Fibroblast of lung (primary cell): ENCODE measurements at regions not wholly inside any gene's neighbourhood (a gene's known extent, or its start where the extent isn't known, plus 50 kb on each side); places are given as distances from the start of the nearest gene placed in this dataset.

Source experiments
- DNase-seq, 2 donors: peaks; one replicate each; pipeline versions ENCODE4 v3.0.0 to v3.0.0-alpha.2; 2010; ENCODE audit warnings: low read depth in 2 of 2
- H2AFZ ChIP-seq: 2 replicates; pipeline ENCODE4 v1.5.1; 2012; ENCODE audit warnings: low read length, control low read depth, inconsistent platforms
- H3K27ac ChIP-seq: 2 replicates; pipeline ENCODE4 v1.5.1; 2011; ENCODE audit warnings: low read length, control low read depth; ENCODE audit not compliant: insufficient read depth
- H3K27me3 ChIP-seq: 2 replicates; pipeline ENCODE4 v1.5.1; 2011; ENCODE audit warnings: mild to moderate bottlenecking, low read length; ENCODE audit not compliant: control insufficient read depth, insufficient read depth
- H3K36me3 ChIP-seq: 2 replicates; pipeline ENCODE4 v1.5.1; 2011; ENCODE audit warnings: low read length; ENCODE audit not compliant: control insufficient read depth, insufficient read depth
- H3K4me1 ChIP-seq: 2 replicates; pipeline ENCODE4 v1.5.1; 2011; ENCODE audit warnings: low read length; ENCODE audit not compliant: control insufficient read depth, insufficient read depth; ENCODE audit errors: extremely low read depth
- H3K4me2 ChIP-seq: 2 replicates; pipeline ENCODE4 v1.5.1; 2011; ENCODE audit warnings: low read length, control low read depth; ENCODE audit not compliant: insufficient read depth; ENCODE audit errors: extremely low read depth
- H3K4me3 ChIP-seq, 4 experiments: fragments of 200-600 bp in 1 of 4; sonication (generic) in 1 of 4; replicated peaks in 1 of 4; 2 replicates each; pipeline ENCODE4 v1.5.1; 2011 to 2016; ENCODE audit warnings: low read length in 4 of 4, low read depth in 3 of 4, mild to moderate bottlenecking in 3 of 4, control low read depth in 2 of 4, inconsistent platforms in 1 of 4, mixed read lengths in 1 of 4; ENCODE audit not compliant: insufficient read depth in 1 of 4; ENCODE audit errors: control extremely low read depth in 1 of 4
- H3K79me2 ChIP-seq: 2 replicates; pipeline ENCODE4 v1.5.1; 2012; ENCODE audit warnings: mild to moderate bottlenecking, low read length, inconsistent platforms; ENCODE audit not compliant: control insufficient read depth, insufficient read depth
- H3K9ac ChIP-seq: 2 replicates; pipeline ENCODE4 v1.5.1; 2011; ENCODE audit warnings: mild to moderate bottlenecking, low read length, control low read depth; ENCODE audit not compliant: insufficient read depth
- H3K9me3 ChIP-seq: 2 replicates; pipeline ENCODE4 v1.5.1; 2012; ENCODE audit warnings: low read depth, low read length; ENCODE audit not compliant: control insufficient read depth, insufficient read depth
- H4K20me1 ChIP-seq: 2 replicates; pipeline ENCODE4 v1.5.1; 2011; ENCODE audit warnings: low read length; ENCODE audit not compliant: control insufficient read depth, insufficient read depth; ENCODE audit errors: extremely low read depth
- EZH2 ChIP-seq: IDR thresholded peaks from 2 replicates; pipeline ENCODE4 v1.5.1; 2012; ENCODE audit warnings: low read length, control low read depth, mild to moderate bottlenecking; ENCODE audit errors: missing control alignments
- TF ChIP-seq, protein P1 (sequence below), 2 donors: IDR thresholded peaks in 1 of 2; conservative IDR thresholded peaks in 1 of 2; 1 replicate in 1 of 2; 2 replicates in 1 of 2; pipeline ENCODE4 v1.5.1; 2011 to 2012; ENCODE audit warnings: low read length in 2 of 2, control low read depth in 1 of 2, inconsistent platforms in 1 of 2, low read depth in 1 of 2, mild to moderate bottlenecking in 1 of 2

DNA sequence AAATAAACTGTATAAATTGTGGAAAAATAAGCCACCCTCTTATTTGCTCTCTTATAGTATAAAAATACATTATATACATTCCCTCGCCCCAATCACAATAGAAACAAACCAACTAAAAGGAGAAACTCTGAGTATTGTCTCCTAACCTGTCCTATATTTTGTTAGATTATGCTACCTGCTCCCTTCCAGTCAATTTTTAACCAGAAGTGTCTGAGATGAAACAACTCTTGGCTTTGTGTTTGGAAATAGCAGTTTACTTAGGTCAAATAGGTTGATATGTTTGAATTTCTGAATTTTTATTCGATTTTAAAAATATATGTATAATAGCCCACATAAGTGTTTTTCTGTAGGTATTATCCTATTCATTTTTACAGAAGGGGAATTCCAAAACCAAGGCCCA is 475.0 kb upstream of the ZNF462 start:
- Histone ChIP-seq H4K20me1 (no peaks in the 10 kb centered on the region), H3K9me3 (no peaks in the 10 kb centered on the region), H2AFZ (no peak overlapping the region), H3K27ac (no peak overlapping the region), H3K4me1 (no peaks in the 10 kb centered on the region), H3K27me3 (no peaks in the 10 kb centered on the region), H3K79me2 (no peaks in the 10 kb centered on the region), H3K9ac (no peak overlapping the region), H3K4me3 (no peak overlapping the region), H3K36me3 (no peaks in the 10 kb centered on the region), H3K4me2 (no peak overlapping the region)
- TF ChIP-seq, protein P1, sequence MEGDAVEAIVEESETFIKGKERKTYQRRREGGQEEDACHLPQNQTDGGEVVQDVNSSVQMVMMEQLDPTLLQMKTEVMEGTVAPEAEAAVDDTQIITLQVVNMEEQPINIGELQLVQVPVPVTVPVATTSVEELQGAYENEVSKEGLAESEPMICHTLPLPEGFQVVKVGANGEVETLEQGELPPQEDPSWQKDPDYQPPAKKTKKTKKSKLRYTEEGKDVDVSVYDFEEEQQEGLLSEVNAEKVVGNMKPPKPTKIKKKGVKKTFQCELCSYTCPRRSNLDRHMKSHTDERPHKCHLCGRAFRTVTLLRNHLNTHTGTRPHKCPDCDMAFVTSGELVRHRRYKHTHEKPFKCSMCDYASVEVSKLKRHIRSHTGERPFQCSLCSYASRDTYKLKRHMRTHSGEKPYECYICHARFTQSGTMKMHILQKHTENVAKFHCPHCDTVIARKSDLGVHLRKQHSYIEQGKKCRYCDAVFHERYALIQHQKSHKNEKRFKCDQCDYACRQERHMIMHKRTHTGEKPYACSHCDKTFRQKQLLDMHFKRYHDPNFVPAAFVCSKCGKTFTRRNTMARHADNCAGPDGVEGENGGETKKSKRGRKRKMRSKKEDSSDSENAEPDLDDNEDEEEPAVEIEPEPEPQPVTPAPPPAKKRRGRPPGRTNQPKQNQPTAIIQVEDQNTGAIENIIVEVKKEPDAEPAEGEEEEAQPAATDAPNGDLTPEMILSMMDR (conservative IDR thresholded peaks at IDR 0.05 in 1 of 2, IDR thresholded peaks at IDR 0.05 in 1 of 2; ENCODE audit: low read depth in 1 of 2, low read length in 2 of 2): no peak
- TF ChIP-seq EZH2: no peak
- no peak for DNase-seq

DNA sequence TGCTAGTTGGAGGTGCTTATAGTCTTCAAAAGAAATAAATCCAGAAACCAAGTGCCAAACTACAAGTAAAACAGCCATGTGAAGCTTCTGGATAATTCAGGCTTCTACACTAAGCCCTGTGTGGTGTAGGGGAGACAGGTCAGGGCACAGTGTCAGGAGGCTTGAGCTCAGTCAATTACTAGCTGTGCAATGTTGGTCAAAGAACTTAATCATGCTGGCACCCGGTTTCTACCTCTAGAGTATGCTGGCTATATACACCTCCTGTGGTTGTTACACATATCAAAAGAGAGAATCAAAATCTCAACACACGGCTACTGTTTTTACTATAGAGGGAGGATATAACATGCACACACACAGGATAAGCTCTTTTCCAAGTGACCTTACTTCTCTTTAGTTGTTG is 469.7 kb upstream of the ZNF462 start:
- no peaks in the 10 kb centered on the region for H3K36me3 ChIP-seq
- no peaks in the 10 kb centered on the region for H4K20me1 ChIP-seq
- H3K9ac ChIP-seq: no peak overlapping the region
- TF ChIP-seq, protein P1 (conservative IDR thresholded peaks at IDR 0.05 in 1 of 2, IDR thresholded peaks at IDR 0.05 in 1 of 2; ENCODE audit: low read depth in 1 of 2, low read length in 2 of 2): no peak
- TF ChIP-seq EZH2: no peak
- H2AFZ ChIP-seq: no peak overlapping the region
- H3K27ac ChIP-seq: no peak overlapping the region
- H3K27me3 ChIP-seq: no peaks in the 10 kb centered on the region
- H3K79me2 ChIP-seq: no peaks in the 10 kb centered on the region
- H3K9me3 ChIP-seq: no peaks in the 10 kb centered on the region
- H3K4me1 ChIP-seq: no peaks in the 10 kb centered on the region
- no peak overlapping the region for H3K4me2 ChIP-seq
- no peak for DNase-seq
- no peak overlapping the region for H3K4me3 ChIP-seq

DNA sequence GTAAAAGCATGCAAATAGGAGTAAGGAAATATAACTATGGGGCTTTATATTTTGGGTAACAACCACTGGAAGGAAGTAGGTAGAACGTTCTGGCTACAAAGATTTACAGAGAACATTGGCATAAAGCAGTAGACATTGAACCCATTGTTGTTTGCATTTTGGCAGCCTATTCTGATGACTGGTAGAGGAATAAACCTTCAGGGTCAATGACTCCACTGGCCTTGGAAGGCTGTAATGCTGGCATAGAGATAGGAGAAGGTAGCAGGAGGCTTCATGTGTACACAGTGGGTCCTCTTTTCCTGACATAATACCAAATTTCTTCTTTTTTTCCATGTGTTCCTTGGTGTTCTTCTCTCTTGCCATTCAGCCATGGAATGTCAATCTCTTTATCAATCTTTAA is 462.8 kb upstream of the ZNF462 start:
- DNase-seq: no peak
- H4K20me1 ChIP-seq: no peaks in the 10 kb centered on the region
- TF ChIP-seq EZH2: no peak
- TF ChIP-seq, protein P1 (conservative IDR thresholded peaks at IDR 0.05 in 1 of 2, IDR thresholded peaks at IDR 0.05 in 1 of 2; ENCODE audit: low read depth in 1 of 2, low read length in 2 of 2): no peak
- no peaks in the 10 kb centered on the region for H3K79me2 ChIP-seq
- H3K27me3 ChIP-seq: no peaks in the 10 kb centered on the region
- H2AFZ ChIP-seq: no peak overlapping the region
- H3K9me3 ChIP-seq: no peaks in the 10 kb centered on the region
- H3K9ac ChIP-seq: no peak overlapping the region
- no peak overlapping the region for H3K4me3 ChIP-seq
- no peaks in the 10 kb centered on the region for H3K4me1 ChIP-seq
- H3K36me3 ChIP-seq: no peaks in the 10 kb centered on the region
- H3K27ac ChIP-seq: no peak overlapping the region
- H3K4me2 ChIP-seq: no peak overlapping the region
